A549 (cell line): ENCODE measurements at regions not wholly inside any gene's neighbourhood (a gene's known extent, or its start where the extent isn't known, plus 50 kb on each side); places are given as distances from the start of the nearest gene placed in this dataset.
"Not testable (repeated sequence)": the region's sequence is repeated elsewhere in the genome, so short reads cannot be mapped to it uniquely, and the experiment has no call there.

ENCODE experiments used
- ATAC-seq, 2 experiments: fragments of 200-7000 bp in 1 of 2; fragments of >200 bp in 1 of 2; cut with Nextera tagmentation in 1 of 2; cut with Tn5 transposase in 1 of 2; 3 replicates each; pipeline versions ENCODE4 v1.8.0 to v1.9.1; 2018 to 2020; ENCODE audit warnings: mild to moderate bottlenecking in 1 of 2, moderate library complexity in 1 of 2
- CTCF ChIA-PET: fragments of 300-600 bp; sonication (Branson Sonifier 250); formaldehyde crosslinking; extraction: SDS; loops from one replicate; lab custom pipeline; 2021; ENCODE audit warnings: antibody characterized with exemption, inconsistent platforms; lab: Yijun Ruan, JAX
- POLR2A ChIA-PET: fragments of 350-600 bp; formaldehyde crosslinking; extraction: SDS; loops from one replicate; lab custom pipeline; 2021; ENCODE audit warnings: antibody characterized with exemption, inconsistent platforms; lab: Yijun Ruan, JAX
- DNase-seq, 2 experiments: peaks; one replicate each; pipeline versions ENCODE4 v3.0.0 to v3.0.0-alpha.2; 2011 to 2016; ENCODE audit warnings: low read depth in 1 of 2, low spot score in 1 of 2
- FAIRE-seq: peaks from 2 replicates; lab custom pipeline; 2011; peaks lifted over from hg19 to GRCh38; lab: Jason Lieb, UNC
- H3K27ac ChIP-seq, 2 experiments: fragments of >200 bp; sonication (Bioruptor Twin); formaldehyde crosslinking; 3 replicates each; pipeline ENCODE4 v1.5.1; 2016 to 2017
- H3K4me1 ChIP-seq: fragments of >200 bp; sonication (Bioruptor Twin); formaldehyde crosslinking; 3 replicates; pipeline ENCODE4 v1.6.1; 2016
- H3K4me2 ChIP-seq: fragments of >200 bp; sonication (Bioruptor Twin); formaldehyde crosslinking; 3 replicates; pipeline ENCODE4 v1.6.1; 2016
- H3K4me3 ChIP-seq: fragments of >200 bp; sonication (Bioruptor Twin); formaldehyde crosslinking; 3 replicates; pipeline ENCODE4 v1.5.1; 2016
- H3K9me3 ChIP-seq: fragments of >200 bp; sonication (Bioruptor Twin); formaldehyde crosslinking; 3 replicates; pipeline ENCODE4 v1.6.1; 2016
- WGBS: methylation state at CpG from one replicate; pipeline ENCODE4 v1.1.6; 2017; ENCODE audit errors: missing lambda C conversion rate; 5-methylcytosine and 5-hydroxymethylcytosine counted together

GRCh38 chr5:34331928-34332454 lies 289.0 kb upstream of the C1QTNF3 start:
- H3K9me3 ChIP-seq, H3K4me3 ChIP-seq, POLR2A ChIA-PET, CTCF ChIA-PET, H3K4me2 ChIP-seq, ATAC-seq, H3K27ac ChIP-seq, H3K4me1 ChIP-seq, DNase-seq: not testable (repeated sequence)
- peak; percentile 81 for FAIRE-seq

- H3K9me3 ChIP-seq, POLR2A ChIA-PET, ATAC-seq, DNase-seq, FAIRE-seq, CTCF ChIA-PET, H3K4me2 ChIP-seq, H3K27ac ChIP-seq, H3K4me1 ChIP-seq, H3K4me3 ChIP-seq: not testable (repeated sequence)
- 4% methylated on average over 1 of the region's 1 CpG for WGBS
Measured at GRCh38 chr5:34339408-34340001, 296.5 kb upstream of the C1QTNF3 start.

- FAIRE-seq, H3K4me2 ChIP-seq, POLR2A ChIA-PET, H3K4me3 ChIP-seq, CTCF ChIA-PET, ATAC-seq, H3K27ac ChIP-seq, H3K9me3 ChIP-seq, DNase-seq, H3K4me1 ChIP-seq: not testable (repeated sequence)
- WGBS = 13% methylated on average over 2 of the region's 2 CpGs
Measured at GRCh38 chr5:34354440-34354839, 301.7 kb upstream of the RAI14 start.

GRCh38 chr5:34371417-34371816 lies 284.7 kb upstream of the RAI14 start:
- CTCF ChIA-PET, DNase-seq: not testable (repeated sequence)

GRCh38 chr5:34371817-34372216 lies 284.3 kb upstream of the RAI14 start:
- H3K4me1 ChIP-seq, ATAC-seq, DNase-seq, H3K9me3 ChIP-seq, H3K4me2 ChIP-seq, POLR2A ChIA-PET, CTCF ChIA-PET, H3K4me3 ChIP-seq, H3K27ac ChIP-seq, FAIRE-seq: not testable (repeated sequence)
- WGBS = 61% methylated on average over 1 of the region's 1 CpG

More at GRCh38 chr5:34371417-34371816, 284.7 kb upstream of the RAI14 start:
- peak; percentile 56 for FAIRE-seq
- 1% methylated on average over 2 of the region's 2 CpGs for WGBS
- POLR2A ChIA-PET, H3K27ac ChIP-seq, H3K9me3 ChIP-seq, H3K4me2 ChIP-seq, H3K4me1 ChIP-seq, H3K4me3 ChIP-seq, ATAC-seq: not testable (repeated sequence)

- CTCF ChIA-PET, ATAC-seq, H3K4me3 ChIP-seq, H3K27ac ChIP-seq, DNase-seq, FAIRE-seq, H3K4me2 ChIP-seq, H3K4me1 ChIP-seq, H3K9me3 ChIP-seq, POLR2A ChIA-PET: not testable (repeated sequence)
- 19% methylated on average over 5 of the region's 5 CpGs for WGBS
Measured at GRCh38 chr5:34372739-34373138, 283.4 kb upstream of the RAI14 start.

- POLR2A ChIA-PET, H3K27ac ChIP-seq: not testable (repeated sequence)
Measured at GRCh38 chr5:34377651-34378050, 278.5 kb upstream of the RAI14 start.

GRCh38 chr5:34378498-34378897 lies 277.6 kb upstream of the RAI14 start:
- FAIRE-seq, H3K4me2 ChIP-seq, DNase-seq, H3K4me1 ChIP-seq, H3K9me3 ChIP-seq, H3K27ac ChIP-seq, POLR2A ChIA-PET, H3K4me3 ChIP-seq, CTCF ChIA-PET, ATAC-seq: not testable (repeated sequence)
- WGBS = 77% methylated on average over 2 of the region's 2 CpGs

More at GRCh38 chr5:34377651-34378050, 278.5 kb upstream of the RAI14 start:
- H3K4me1 ChIP-seq, DNase-seq, H3K4me3 ChIP-seq, H3K9me3 ChIP-seq, ATAC-seq, CTCF ChIA-PET, FAIRE-seq, H3K4me2 ChIP-seq: not testable (repeated sequence)
- WGBS = 23% methylated on average over 2 of the region's 2 CpGs

GRCh38 chr5:34388754-34389153 lies 267.4 kb upstream of the RAI14 start:
- 35% methylated on average over 2 of the region's 3 CpGs for WGBS
- H3K4me1 ChIP-seq, H3K9me3 ChIP-seq, H3K4me3 ChIP-seq, POLR2A ChIA-PET, ATAC-seq, H3K4me2 ChIP-seq, DNase-seq, CTCF ChIA-PET, FAIRE-seq, H3K27ac ChIP-seq: not testable (repeated sequence)
